GM21529 (cell line): ENCODE measurements at regions not wholly inside any gene's neighbourhood (a gene's known extent, or its start where the extent isn't known, plus 50 kb on each side); places are given as distances from the start of the nearest gene placed in this dataset.
"Not testable (repeated sequence)": the region's sequence is repeated elsewhere in the genome, so short reads cannot be mapped to it uniquely, and the experiment has no call there.

ENCODE experiments used
- ATAC-seq: cut with Tn5 transposase; IDR thresholded peaks from one replicate; pipeline ENCODE4 v1.9.1; 2021; ENCODE audit not compliant: unreplicated experiment

DNA sequence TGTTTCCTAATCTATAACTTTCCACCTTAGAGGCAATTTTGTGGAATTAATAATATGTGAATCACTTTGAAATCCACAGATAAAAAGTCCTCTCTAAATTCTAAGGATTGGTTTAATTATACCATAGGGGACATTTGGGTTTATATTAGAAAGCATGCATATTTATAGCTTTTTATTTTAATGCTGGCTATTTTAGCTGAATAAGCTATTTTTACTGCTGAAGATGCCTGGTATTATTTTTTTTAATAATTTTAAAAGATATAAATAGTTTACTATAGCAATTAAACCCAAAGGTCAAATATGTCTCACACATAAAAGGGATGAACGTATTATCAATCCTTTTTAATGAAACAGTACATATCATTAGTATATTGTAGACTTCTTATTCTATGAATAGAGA, 415.4 kb downstream of the MAGEB5 start:
- no peak for ATAC-seq

DNA sequence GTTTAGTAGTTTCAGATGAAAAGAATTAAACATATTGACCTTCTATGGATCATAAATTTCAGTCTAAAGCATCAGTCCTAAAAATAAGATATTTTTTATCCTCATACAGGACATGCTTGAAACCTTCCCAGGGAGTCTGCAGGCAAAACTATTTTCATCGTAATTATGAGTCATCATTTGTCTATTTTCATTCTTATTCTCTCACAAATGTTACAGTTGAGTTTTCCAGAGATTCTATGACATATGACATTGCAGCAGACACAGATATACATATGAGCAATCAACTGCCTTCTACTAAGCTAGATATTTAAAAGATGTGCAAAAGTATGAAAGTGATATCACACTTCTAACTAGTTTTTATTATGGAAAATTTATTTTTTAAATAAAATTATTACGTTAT, 398.0 kb downstream of the MAGEB5 start:
- ATAC-seq: no peak

DNA sequence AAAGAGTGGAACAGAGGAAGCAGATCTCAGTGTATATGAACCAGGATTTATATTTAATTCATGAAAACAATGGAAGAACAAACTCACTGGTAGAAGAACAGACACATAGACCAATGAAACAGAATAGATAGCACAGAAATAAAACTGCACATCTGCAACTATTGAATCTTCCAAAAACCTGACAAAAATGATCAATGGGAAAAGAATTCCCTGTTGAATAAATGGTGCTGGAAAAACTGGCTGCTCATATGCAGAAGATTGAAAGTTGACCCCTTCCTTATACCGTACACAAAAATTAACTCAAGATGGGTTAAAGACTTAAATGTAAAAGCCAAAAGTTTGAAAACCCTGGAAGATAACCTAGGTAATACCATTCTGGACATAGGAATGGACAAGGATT, 391.0 kb downstream of the MAGEB5 start:
- no peak for ATAC-seq

DNA sequence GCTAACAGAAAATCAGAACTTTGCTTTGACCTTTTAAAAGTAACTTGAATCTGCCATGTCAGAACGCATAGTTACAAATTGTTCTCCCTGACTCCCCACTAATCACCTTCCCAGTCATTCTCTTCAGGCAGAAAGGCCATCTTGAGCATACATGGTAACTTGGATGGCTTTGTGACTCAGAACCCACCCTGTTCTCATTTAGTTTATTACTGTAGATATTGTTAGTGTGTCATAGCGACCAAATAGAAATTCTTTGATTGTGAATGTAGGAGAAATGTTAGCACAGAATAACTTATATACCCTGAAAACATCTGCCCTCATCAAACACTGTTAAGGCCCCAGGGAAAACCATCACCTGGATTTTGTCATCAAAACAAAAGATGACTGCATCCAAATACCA, 382.0 kb downstream of the MAGEB5 start:
- ATAC-seq: no peak

DNA sequence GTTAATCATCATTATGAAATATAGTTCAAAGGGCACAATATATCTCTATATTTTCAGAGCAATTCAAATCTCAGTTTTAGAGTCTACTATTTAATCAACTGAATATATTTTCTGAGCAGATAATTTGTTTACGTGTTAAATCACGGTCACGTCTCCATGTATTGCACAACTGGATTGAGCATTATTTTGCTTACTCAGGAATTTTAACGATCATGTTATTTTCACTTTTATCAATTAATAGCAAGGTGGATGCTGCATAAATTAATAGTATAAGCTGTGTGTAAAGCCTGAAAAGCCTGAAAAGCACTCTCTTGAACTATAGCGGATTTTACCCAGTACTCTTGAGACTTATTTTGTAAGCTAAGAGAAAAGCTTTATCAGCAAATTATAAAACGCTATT, 374.9 kb downstream of the MAGEB5 start:
- ATAC-seq: no peak

DNA sequence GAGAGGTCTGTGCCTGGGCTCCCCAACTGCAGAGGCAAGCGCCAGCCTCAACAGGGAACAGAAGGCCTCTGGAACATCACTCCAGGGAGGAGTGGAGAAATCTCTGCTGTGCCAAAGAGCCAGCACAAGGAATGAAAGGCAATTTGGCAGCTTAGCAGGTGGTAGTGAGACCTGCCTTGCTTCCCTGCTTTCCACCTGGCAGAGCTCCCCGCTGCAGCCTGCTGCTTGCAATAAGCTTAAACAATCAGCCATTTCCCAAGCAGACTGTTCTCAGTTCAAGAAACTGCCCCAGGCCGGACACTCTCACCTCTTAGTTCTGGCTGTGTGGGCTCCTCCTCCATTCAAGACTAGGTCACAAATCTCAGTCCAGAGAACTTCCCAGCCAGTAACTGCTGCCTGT, 370.6 kb downstream of the MAGEB5 start:
- no peak for ATAC-seq

DNA sequence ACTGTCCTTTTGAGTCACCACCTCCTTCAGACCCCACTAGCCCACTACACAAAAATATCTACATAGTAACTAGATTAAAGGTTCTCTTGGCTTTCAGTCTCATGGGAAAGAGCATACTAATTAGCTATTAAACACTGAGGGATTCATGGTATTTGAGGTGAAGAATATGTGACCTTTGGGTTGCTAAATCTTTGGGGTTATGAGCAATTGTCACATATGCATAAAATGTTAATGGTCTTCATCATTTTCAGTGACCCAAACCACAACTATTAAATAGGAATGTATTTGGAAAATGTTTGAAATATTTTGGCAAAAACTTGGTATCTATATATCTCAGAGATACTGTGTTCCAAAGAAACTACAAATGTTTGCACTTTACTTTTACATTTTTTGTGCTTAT, 365.1 kb downstream of the MAGEB5 start:
- no peak for ATAC-seq

DNA sequence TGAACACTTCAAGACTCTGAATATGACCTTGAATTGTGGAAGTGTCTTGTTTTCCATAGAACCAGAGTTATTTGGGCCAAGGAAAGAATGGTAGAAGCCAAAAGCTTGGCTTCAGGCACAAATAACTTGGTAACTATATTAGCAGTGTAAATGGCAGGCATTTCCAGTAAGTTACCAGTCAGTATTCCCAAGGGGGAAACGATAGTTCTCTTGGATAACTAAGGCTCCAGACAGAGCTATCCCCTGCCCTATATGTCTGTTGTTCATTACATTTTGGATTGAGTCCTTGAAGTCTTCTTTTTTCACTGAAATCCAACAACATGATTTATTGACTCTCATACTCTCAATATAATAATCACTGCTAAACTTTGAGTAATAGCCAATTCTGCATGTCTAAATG, 364.1 kb downstream of the MAGEB5 start:
- no peak for ATAC-seq

DNA sequence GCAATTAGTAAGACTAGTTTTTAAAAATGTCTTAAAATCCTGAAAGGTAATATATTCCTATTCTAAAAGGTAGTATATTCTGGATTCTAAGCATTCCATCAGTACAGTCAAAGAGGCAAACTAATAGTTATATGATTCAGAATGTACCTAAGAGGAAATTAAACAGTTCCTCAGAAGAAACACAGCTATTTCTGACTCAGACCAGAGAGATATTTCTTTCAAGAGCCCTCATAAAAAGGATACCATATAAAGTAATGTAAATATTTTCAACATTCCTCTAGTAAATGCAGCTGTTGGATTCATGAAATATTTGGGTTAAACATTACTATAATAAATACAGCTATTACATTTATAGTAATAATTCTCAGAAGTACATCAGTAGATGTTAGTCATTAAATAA, 358.3 kb downstream of the MAGEB5 start:
- ATAC-seq: no peak

DNA sequence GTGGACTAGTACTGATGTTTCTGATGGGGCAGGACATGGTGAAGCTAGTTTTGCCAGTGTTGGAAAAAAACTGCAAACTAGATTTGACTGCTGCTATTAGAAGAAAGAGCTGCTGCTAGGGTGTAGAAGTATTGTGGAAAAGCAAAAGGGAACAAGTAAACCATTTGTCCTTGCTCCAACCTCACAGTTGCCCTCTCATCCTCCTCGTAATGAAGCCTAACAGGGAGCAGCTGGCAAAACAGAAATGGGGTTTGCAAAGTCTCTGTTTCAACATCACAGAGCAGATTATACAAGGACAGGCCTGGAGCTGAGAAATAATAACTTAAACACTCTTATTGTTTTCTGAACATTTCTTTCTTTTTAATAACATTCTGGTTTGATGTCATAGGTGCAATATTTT, 346.2 kb downstream of the MAGEB5 start:
- no peak for ATAC-seq

DNA sequence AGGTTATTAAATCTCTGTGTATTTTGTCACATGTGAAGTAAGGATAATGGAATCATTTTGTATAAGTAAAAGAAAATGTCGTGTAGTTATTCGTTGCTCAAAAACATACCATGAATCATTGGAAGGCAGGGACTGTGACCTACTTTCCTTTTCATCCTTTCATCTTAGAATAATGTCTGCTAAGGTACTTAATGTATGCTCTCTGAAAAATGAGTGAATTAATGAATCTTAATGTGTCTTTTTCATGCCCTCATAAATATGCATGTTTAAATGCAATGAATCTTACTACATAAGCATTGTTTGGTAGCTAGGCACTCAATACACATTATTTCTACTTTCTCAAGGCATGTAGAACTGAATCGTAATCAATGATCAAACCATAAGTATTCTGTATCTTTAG, 343.9 kb downstream of the MAGEB5 start:
- ATAC-seq: no peak

DNA sequence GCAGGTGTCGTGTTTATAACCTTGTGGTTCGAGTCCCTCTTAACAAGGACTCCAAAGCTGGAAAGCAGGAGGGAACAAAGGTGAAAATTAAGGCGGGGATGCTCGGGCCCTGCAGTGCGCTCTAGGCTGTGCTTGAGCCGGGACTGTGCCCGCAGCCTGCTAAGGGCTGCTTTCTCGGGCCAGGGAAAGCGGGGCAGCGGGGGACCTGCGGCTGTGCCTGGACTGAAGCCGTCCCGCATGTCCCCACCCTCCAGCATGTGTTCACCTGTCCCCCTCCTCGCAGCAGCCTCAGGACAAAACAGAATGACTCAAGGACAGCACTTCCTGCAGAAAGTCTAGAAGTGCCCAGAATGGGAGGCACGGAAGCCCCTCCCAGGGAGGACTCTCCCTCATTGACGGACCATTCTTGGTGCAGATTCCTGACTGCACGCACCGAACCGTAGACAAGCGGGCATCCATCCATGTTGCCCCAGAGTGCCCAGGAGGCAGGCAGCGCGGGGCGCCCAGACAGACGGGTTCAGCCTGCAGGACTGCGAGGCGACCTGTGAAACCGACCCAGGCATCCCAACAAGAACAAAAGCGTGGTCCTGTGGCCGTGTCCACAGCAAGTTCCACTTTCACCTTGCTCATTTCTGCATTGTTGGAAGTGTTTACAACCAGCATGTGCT, 342.9 kb downstream of the MAGEB5 start:
- no peak for ATAC-seq

DNA sequence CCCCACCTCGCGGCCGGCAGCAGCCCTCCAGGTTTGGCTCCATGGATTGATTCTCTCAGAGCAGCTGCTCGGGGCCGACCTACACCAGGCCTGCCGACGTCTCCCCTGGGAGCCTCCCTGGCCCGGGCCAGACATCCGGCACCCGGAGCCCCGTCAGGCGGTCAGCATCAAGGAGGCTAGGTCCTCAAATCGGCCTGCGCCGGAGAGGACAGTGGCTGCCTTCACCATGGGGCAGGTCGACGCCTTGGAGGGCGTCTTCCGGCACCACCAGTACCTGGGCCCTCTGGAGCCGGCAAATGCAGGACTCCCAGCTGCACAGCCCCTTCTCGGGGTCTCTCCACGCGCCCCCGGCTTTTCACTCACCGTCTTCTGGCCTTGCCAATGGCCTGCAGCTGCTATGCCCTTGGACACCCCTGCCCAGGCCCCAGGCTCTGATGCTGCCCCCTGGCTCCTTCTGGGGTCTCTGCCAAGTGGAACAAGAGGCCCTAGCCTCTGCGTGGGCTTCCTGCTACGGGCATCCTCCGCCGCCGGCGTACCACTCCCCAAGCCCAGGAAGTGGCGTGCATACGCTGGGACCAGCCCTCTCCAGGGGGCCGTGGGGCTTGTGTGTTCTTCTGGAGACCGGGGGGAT, 341.8 kb downstream of the MAGEB5 start:
- ATAC-seq: no peak

DNA sequence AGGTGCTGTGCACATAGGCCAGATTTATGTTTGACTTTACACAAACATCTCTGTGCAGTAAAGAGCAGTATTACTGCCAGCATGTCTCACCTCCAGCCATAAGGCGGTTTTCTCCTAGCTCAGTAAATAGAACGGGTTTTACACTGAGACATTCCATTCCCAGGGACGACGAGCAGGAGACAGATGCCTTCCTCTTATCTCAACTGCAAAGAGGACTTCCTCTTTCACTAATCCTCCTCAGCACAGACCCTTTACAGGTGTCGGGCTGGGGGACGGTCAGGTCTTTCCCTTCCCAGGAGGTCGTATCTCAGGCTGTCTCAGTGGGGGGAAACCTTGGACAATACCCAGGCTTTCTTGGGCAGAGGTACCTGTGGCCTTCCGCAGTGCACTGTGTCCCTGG, 309.8 kb downstream of the MAGEB5 start:
- ATAC-seq: not testable (repeated sequence)

DNA sequence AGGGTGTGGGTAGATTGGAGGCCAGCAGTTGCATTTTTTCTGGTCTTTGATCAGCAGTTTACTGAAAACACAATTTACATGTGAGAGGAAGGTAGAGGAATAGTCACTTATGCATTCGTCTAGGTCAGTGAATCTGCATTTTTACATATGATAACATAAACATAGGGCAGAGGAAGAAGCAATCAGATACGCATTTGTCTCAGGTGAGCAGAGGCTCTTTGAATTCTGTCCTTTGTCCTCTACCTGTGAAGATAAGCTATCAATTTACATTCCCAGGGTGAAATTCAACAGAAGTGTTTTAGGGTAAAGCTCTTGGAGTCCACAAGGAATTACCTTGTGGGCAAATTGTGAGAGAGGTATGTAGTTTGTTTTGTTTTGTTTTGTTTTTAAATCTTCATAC, 306.5 kb downstream of the MAGEB5 start:
- no peak for ATAC-seq

DNA sequence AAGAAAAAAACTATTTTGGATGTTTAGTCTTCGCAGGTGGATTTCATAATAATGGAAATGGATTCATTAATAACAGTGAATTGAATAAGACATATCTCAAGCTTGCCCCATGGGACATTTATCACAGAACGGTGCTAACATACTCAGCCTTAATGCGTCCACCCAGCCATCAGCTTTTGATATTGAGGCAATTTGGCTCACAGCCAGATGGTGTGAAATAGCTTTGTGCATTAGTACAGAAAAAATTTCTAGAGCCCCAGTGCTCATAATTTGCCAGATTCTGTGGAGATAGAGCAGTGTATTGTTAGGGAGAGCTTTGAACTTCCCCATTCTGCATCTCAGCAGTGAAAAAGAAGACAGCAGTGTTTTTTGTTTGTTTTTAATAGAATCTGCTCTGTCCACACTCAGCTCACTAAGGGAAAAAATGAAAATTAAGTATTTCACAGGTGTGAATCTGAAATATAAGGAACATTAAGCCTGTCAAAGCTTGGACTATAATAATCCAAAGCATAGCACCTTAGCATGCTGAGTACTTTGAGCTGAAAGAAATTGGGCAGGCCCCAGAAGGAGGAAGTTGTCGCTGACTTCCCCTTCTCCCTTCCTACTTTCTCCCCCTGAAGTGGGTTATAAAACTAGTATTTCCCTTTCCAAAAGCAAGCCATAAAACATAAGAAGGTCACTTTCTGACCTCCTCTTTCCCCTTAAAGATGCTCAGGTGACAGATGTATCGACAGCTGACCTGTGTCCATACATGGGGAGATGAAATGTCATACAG, 295.8 kb downstream of the MAGEB5 start:
- no peak for ATAC-seq

DNA sequence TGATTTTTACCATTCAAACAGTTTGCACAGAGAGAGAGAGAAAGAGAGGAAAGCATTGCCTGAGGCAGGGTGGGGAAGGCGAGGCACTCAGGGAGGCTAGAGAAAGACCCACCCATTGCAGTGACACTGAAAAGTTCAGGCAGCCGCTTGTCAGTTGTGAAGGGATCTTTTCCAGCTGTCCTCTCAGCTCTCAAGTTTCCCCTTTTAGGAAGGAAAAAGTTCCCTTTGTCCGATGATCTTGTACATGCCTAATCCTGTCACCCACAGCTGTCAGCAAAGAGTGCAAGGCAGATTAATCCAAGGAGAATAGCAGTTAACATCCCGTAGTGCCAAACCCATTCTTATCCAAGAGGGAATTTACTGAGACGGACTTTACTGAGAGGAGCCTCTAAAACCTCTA, 255.0 kb downstream of the MAGEB5 start:
- ATAC-seq: no peak

DNA sequence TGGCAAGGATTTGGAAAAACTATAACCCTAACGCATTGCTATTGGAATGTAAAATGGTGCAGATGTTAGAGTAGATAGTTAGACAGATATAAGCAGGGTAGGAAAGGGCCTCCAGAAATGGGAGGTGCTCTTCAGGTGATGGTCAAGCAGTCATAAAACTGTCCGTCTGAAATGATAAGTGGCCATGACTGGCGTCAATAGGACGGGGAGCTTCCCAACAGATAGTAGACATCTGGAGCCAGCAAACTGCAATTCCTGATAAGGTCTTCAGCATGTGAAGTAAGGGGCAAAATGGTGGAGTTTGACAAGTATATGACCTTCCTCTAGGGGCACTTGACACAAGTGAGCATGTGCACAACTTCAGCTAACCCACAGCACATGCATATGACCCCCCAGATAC, 250.4 kb downstream of the MAGEB5 start:
- ATAC-seq: no peak

DNA sequence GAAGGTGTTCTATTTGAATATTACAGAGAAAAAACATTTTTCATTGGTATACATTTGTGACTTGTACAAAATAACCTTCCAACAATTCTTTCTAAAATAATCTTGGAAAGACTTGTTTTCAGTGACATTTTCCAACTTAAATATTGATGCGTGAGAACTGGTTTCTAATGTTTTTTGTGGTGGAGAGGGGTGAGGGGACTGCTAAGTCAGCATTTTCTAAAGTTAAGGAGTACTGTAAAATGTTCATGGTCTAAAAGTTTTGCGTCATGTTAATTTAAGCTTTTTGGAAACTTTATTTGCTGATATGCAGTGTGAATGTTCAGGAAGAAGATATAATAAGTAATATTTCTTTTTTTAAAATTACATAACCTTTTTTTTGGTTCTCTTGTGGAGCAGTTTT, 229.3 kb downstream of the MAGEB5 start:
- no peak for ATAC-seq

DNA sequence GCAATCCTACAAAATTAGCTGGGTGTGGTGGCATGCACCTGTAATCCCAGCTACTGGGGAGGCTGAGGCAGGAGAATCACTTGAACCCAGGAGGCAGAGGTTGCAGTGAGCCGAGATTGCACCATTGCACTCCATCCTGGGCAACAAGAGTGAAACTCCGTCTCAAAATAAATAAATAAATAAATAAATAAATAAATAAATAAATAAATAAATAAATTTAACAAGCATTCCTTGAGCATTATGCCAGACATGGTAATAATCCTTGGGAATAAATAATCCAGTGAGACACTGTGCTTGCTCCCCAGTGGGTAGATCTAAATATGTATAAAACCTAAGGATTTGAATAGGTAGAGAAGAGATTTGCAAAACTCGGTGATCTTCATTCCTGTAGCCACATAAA, 228.4 kb downstream of the MAGEB5 start:
- not testable (repeated sequence) for ATAC-seq

DNA sequence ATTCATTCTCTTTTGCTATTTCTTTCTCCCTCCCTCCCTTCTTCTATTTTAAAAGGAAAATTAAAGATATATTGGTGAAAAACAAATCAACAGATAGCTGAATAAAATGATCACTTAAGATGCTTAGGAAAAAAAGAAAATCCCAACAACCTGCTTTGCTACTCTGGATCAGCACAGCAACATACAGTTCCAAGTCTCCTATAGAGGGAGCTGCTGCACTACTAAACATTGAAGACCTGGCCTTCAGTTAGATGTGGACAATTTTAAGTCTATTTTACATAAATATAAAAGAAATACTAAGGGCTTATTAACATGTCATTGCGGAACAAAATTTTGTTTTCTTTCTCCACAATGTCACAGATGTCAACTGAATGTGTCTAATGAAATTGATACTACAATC, 226.4 kb downstream of the MAGEB5 start:
- no peak for ATAC-seq

DNA sequence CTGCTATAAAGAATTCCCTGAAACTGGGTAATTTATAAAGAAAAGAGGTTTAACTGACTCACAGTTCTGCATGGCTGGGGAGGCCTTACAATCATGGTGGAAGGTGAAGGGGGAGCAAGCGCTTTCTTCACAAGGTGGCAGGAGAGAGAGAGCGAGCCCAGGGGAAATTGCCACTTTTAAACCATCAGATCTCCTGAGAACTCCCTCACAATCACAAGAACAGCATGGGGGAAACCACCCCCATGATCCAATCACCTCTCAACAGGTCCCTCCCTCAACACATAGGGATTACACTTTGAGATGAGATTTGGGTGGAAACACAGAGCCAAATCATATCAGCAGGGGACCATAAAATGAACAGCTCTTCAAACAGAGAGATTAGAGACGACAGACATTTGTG, 198.6 kb downstream of the MAGEB5 start:
- no peak for ATAC-seq
